Osteocyte (in vitro differentiated cells): ENCODE measurements at regions not wholly inside any gene's neighbourhood (a gene's known extent, or its start where the extent isn't known, plus 50 kb on each side); places are given as distances from the start of the nearest gene placed in this dataset.
"Not testable (repeated sequence)": the region's sequence is repeated elsewhere in the genome, so short reads cannot be mapped to it uniquely, and the experiment has no call there.

ENCODE experiments used
- DNase-seq: peaks from one replicate; pipeline ENCODE4 v3.0.0; 2021; ENCODE audit warnings: mixed read lengths; ENCODE audit not compliant: unreplicated experiment; ENCODE audit errors: extremely low spot score
- H3K27ac Mint-ChIP-seq: one replicate; pipeline ENCODE4 v1.8.0; 2021; ENCODE audit warnings: mild to moderate bottlenecking, mixed read lengths; ENCODE audit not compliant: unreplicated experiment
- H3K27me3 Mint-ChIP-seq: one replicate; pipeline ENCODE4 v1.8.0; 2021; ENCODE audit warnings: mixed read lengths; ENCODE audit not compliant: unreplicated experiment
- H3K36me3 Mint-ChIP-seq: one replicate; pipeline ENCODE4 v1.8.0; 2021; ENCODE audit warnings: mixed read lengths; ENCODE audit not compliant: unreplicated experiment
- H3K4me1 Mint-ChIP-seq: one replicate; pipeline ENCODE4 v1.8.0; 2021; ENCODE audit warnings: mixed read lengths; ENCODE audit not compliant: unreplicated experiment
- H3K4me3 Mint-ChIP-seq: one replicate; pipeline ENCODE4 v1.8.0; 2021; ENCODE audit warnings: mild to moderate bottlenecking, moderate library complexity, mixed read lengths; ENCODE audit not compliant: unreplicated experiment
- H3K9me3 Mint-ChIP-seq: one replicate; pipeline ENCODE4 v1.8.0; 2021; ENCODE audit warnings: mixed read lengths; ENCODE audit not compliant: unreplicated experiment
- TF ChIP-seq, protein P1 (sequence below): fragments of 200-600 bp; sonication (generic); IDR thresholded peaks from 2 replicates; pipeline ENCODE4 v1.5.0; 2021; ENCODE audit warnings: antibody characterized with exemption, mild to moderate bottlenecking, moderate library complexity

DNA sequence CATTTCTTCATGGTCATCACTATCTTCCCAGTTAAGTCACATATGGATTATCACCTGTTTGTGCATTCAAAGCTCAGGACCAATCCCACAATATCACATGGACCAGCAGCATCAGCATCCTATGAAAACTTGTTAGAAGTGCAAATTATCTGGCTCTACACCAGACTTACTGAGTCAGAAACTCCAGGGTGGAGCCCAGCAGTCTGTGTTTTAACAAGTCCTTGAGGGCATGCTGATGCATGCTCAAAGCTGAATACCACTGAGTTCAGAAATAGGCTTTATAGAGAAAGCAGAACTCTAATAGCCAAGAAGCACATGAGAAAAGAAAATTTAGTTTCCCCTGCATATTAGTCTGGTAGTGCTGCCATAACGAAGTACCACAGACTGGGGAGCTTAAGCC lies 62.4 kb upstream of the GABRQ start:
- no peak for DNase-seq
- H3K9me3 Mint-ChIP-seq = peaks cover 40% of the 10 kb centered on the region
- no peak overlapping the region for H3K4me3 Mint-ChIP-seq
- H3K4me1 Mint-ChIP-seq = no peaks in the 10 kb centered on the region
- H3K27ac Mint-ChIP-seq = no peak overlapping the region
- TF ChIP-seq, protein P1, sequence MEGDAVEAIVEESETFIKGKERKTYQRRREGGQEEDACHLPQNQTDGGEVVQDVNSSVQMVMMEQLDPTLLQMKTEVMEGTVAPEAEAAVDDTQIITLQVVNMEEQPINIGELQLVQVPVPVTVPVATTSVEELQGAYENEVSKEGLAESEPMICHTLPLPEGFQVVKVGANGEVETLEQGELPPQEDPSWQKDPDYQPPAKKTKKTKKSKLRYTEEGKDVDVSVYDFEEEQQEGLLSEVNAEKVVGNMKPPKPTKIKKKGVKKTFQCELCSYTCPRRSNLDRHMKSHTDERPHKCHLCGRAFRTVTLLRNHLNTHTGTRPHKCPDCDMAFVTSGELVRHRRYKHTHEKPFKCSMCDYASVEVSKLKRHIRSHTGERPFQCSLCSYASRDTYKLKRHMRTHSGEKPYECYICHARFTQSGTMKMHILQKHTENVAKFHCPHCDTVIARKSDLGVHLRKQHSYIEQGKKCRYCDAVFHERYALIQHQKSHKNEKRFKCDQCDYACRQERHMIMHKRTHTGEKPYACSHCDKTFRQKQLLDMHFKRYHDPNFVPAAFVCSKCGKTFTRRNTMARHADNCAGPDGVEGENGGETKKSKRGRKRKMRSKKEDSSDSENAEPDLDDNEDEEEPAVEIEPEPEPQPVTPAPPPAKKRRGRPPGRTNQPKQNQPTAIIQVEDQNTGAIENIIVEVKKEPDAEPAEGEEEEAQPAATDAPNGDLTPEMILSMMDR = no peak
- H3K36me3 Mint-ChIP-seq = no peaks in the 10 kb centered on the region
- H3K27me3 Mint-ChIP-seq = no peaks in the 10 kb centered on the region

DNA sequence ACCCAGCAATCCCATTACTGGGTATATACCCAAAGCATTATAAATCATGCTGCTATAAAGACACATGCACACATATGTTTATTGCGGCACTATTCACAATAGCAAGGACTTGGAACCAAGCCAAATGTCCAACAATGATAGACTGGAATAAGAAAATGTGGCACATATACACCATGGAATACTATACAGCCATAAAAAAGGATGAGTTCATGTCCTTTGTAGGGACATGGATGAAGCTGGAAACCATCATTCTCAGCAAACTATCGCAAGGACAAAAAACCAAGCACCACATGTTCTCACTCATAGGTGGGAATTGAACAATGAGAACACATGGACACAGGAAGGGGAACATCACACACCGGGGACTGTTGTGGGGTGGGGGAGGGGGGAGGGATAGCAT lies 50.2 kb upstream of the GABRQ start:
- DNase-seq, H3K27ac Mint-ChIP-seq, H3K36me3 Mint-ChIP-seq, H3K4me1 Mint-ChIP-seq, H3K4me3 Mint-ChIP-seq, H3K27me3 Mint-ChIP-seq: not testable (repeated sequence)
- H3K9me3 Mint-ChIP-seq = peaks cover 34% of the 10 kb centered on the region
